Subcutaneous abdominal adipose tissue (tissue), 5 donors: ENCODE measurements at regions not wholly inside any gene's neighbourhood (a gene's known extent, or its start where the extent isn't known, plus 50 kb on each side); places are given as distances from the start of the nearest gene placed in this dataset.

Experiments used
- H3K27ac ChIP-seq: one replicate; pipeline ENCODE4 v1.7.0; 2013; ENCODE audit warnings: low read depth, mild to moderate bottlenecking, inconsistent platforms, low read length, moderate library complexity
- H3K27me3 ChIP-seq, 5 donors: one replicate each; pipeline ENCODE4 v1.7.0; 2013; ENCODE audit warnings: low read length in 5 of 5, inconsistent platforms in 1 of 5; ENCODE audit not compliant: control insufficient read depth in 5 of 5, insufficient read depth in 4 of 5
- H3K36me3 ChIP-seq, 5 donors: one replicate each; pipeline ENCODE4 v1.7.0; 2013; ENCODE audit warnings: low read length in 5 of 5; ENCODE audit not compliant: control insufficient read depth in 5 of 5, insufficient read depth in 5 of 5
- H3K4me1 ChIP-seq, 5 donors: one replicate each; pipeline ENCODE4 v1.7.0; 2013; ENCODE audit warnings: low read length in 5 of 5, mild to moderate bottlenecking in 3 of 5, moderate library complexity in 1 of 5; ENCODE audit not compliant: control insufficient read depth in 5 of 5, insufficient read depth in 5 of 5
- H3K4me3 ChIP-seq, 5 donors: one replicate each; pipeline ENCODE4 v1.7.0; 2013; ENCODE audit warnings: low read length in 5 of 5, low read depth in 1 of 5
- H3K9ac ChIP-seq, 5 donors: one replicate each; pipeline ENCODE4 v1.7.0; 2013; ENCODE audit warnings: low read length in 5 of 5, mild to moderate bottlenecking in 4 of 5, moderate library complexity in 3 of 5
- H3K9me3 ChIP-seq, 5 donors: one replicate each; pipeline ENCODE4 v1.7.0; 2013; ENCODE audit warnings: low read length in 5 of 5; ENCODE audit not compliant: control insufficient read depth in 5 of 5
- donor health status: healthy.
- donor health status: healthy.
- donor health status: healthy.
- donor health status: healthy.
- donor health status: healthy.

GRCh38 chr2:221673248-221673647, 101.1 kb upstream of the EPHA4 start:
- no peaks in the 10 kb centered on the region for H3K4me1 ChIP-seq
- no peak overlapping the region for H3K4me3 ChIP-seq
- H3K27me3 ChIP-seq, result no peaks in the 10 kb centered on the region
- H3K9ac ChIP-seq, result no peak overlapping the region
- H3K36me3 ChIP-seq, result no peaks in the 10 kb centered on the region
- H3K9me3 ChIP-seq, result peaks cover 0 to 3% (median 0%) of the 10 kb centered on the region in 5 donors
- no peak overlapping the region for H3K27ac ChIP-seq

- Histone ChIP-seq H3K27ac (no peak overlapping the region), H3K4me1 (no peaks in the 10 kb centered on the region), H3K9me3 (peaks cover 0 to 5% (median 0%) of the 10 kb centered on the region in 5 donors), H3K27me3 (no peaks in the 10 kb centered on the region), H3K36me3 (no peaks in the 10 kb centered on the region), H3K9ac (no peak overlapping the region), H3K4me3 (no peak overlapping the region)
These were observed 99.4 kb upstream of the EPHA4 start for GRCh38 chr2:221671515-221671914.

GRCh38 chr2:221662689-221663391, 90.7 kb upstream of the EPHA4 start:
- no peak overlapping the region for H3K9ac ChIP-seq
- no peaks in the 10 kb centered on the region for H3K36me3 ChIP-seq
- H3K27me3 ChIP-seq, result no peaks in the 10 kb centered on the region
- no peak overlapping the region for H3K27ac ChIP-seq
- H3K4me3 ChIP-seq, result no peak overlapping the region
- H3K9me3 ChIP-seq, result no peaks in the 10 kb centered on the region
- no peaks in the 10 kb centered on the region for H3K4me1 ChIP-seq

GRCh38 chr2:221657806-221658205, 85.7 kb upstream of the EPHA4 start:
- Histone ChIP-seq H3K27me3 (no peaks in the 10 kb centered on the region), H3K4me1 (no peaks in the 10 kb centered on the region), H3K9ac (no peak overlapping the region), H3K27ac (no peak overlapping the region), H3K9me3 (no peaks in the 10 kb centered on the region), H3K4me3 (no peak overlapping the region), H3K36me3 (no peaks in the 10 kb centered on the region)

- no peak overlapping the region for H3K27ac ChIP-seq
- H3K27me3 ChIP-seq, result no peaks in the 10 kb centered on the region
- H3K9me3 ChIP-seq, result no peaks in the 10 kb centered on the region
- H3K4me3 ChIP-seq, result no peak overlapping the region
- no peak overlapping the region for H3K9ac ChIP-seq
- no peaks in the 10 kb centered on the region for H3K4me1 ChIP-seq
- no peaks in the 10 kb centered on the region for H3K36me3 ChIP-seq
These were observed 83.2 kb upstream of the EPHA4 start for GRCh38 chr2:221655300-221655699.

GRCh38 chr2:221653182-221653581, 81.1 kb upstream of the EPHA4 start:
- no peaks in the 10 kb centered on the region for H3K4me1 ChIP-seq
- H3K4me3 ChIP-seq, result no peak overlapping the region
- H3K27me3 ChIP-seq, result no peaks in the 10 kb centered on the region
- no peaks in the 10 kb centered on the region for H3K9me3 ChIP-seq
- no peak overlapping the region for H3K27ac ChIP-seq
- no peaks in the 10 kb centered on the region for H3K36me3 ChIP-seq
- H3K9ac ChIP-seq, result no peak overlapping the region

- H3K9ac ChIP-seq, result no peak overlapping the region
- no peaks in the 10 kb centered on the region for H3K9me3 ChIP-seq
- H3K27ac ChIP-seq, result no peak overlapping the region
- H3K27me3 ChIP-seq, result no peaks in the 10 kb centered on the region
- no peaks in the 10 kb centered on the region for H3K4me1 ChIP-seq
- H3K36me3 ChIP-seq, result no peaks in the 10 kb centered on the region
- H3K4me3 ChIP-seq, result no peak overlapping the region
These were observed 77.1 kb upstream of the EPHA4 start for GRCh38 chr2:221649051-221649775.

- no peak overlapping the region for H3K27ac ChIP-seq
- no peaks in the 10 kb centered on the region for H3K36me3 ChIP-seq
- no peaks in the 10 kb centered on the region for H3K27me3 ChIP-seq
- H3K4me3 ChIP-seq, result no peak overlapping the region
- H3K9me3 ChIP-seq, result peaks cover 0 to 3% (median 0%) of the 10 kb centered on the region in 5 donors
- no peaks in the 10 kb centered on the region for H3K4me1 ChIP-seq
- no peak overlapping the region for H3K9ac ChIP-seq
These were observed 70.3 kb upstream of the EPHA4 start for GRCh38 chr2:221642447-221642846.

- Histone ChIP-seq H3K4me3 (no peak overlapping the region), H3K9me3 (peaks cover 0 to 3% (median 0%) of the 10 kb centered on the region in 5 donors), H3K4me1 (no peaks in the 10 kb centered on the region)
These were observed 69.2 kb upstream of the EPHA4 start for GRCh38 chr2:221641181-221641871.

GRCh38 chr2:221640686-221641085, 68.6 kb upstream of the EPHA4 start:
- H3K27ac ChIP-seq, result no peak overlapping the region
- H3K9me3 ChIP-seq, result peaks cover 0 to 3% (median 0%) of the 10 kb centered on the region in 5 donors
- H3K4me3 ChIP-seq, result no peak overlapping the region
- H3K36me3 ChIP-seq, result no peaks in the 10 kb centered on the region
- no peaks in the 10 kb centered on the region for H3K4me1 ChIP-seq
- H3K9ac ChIP-seq, result no peak overlapping the region
- no peaks in the 10 kb centered on the region for H3K27me3 ChIP-seq

More at GRCh38 chr2:221641181-221641871, 69.2 kb upstream of the EPHA4 start:
- Histone ChIP-seq H3K36me3 (no peaks in the 10 kb centered on the region), H3K9ac (no peak overlapping the region), H3K27ac (no peak overlapping the region), H3K27me3 (no peaks in the 10 kb centered on the region)
